ENCODE measurements at regions not wholly inside any gene's neighbourhood (a gene's known extent, or its start where the extent isn't known, plus 50 kb on each side); places are given as distances from the start of the nearest gene placed in this dataset.
"Not testable (repeated sequence)": the region's sequence is repeated elsewhere in the genome, so short reads cannot be mapped to it uniquely, and the experiment has no call there.

- H3K27ac ChIP-seq (ENCODE audit: low read depth in 1 of 2, low read length in 2 of 2): no peak overlapping the region
- no peaks in the 10 kb centered on the region for H3K9me3 ChIP-seq (ENCODE audit: control insufficient read depth in 4 of 4, low read length in 3 of 4)
- TF ChIP-seq HNF4A (conservative IDR thresholded peaks at IDR 0.05) (no peak), NR2F2 (IDR thresholded peaks at IDR 0.05) (no peak), FOXA1 (IDR thresholded peaks at IDR 0.05) (no peak), ATF3 (IDR thresholded peaks at IDR 0.05) (no peak), GABPA (IDR thresholded peaks at IDR 0.05 in 1 of 2, conservative IDR thresholded peaks at IDR 0.05 in 1 of 2) (no peak)
- 77% methylated on average over 22 of the region's 22 CpGs for WGBS
- no peak overlapping the region for H3K4me3 ChIP-seq (ENCODE audit: low read depth in 1 of 3, low read length in 3 of 3)
- peaks cover 0 to 6% (median 0%) of the 10 kb centered on the region in 4 donors for H3K27me3 ChIP-seq (ENCODE audit: control insufficient read depth in 4 of 4, insufficient read depth in 4 of 4, low read length in 3 of 4)
- no peaks in the 10 kb centered on the region for H3K36me3 ChIP-seq (ENCODE audit: control insufficient read depth in 4 of 4, insufficient read depth in 3 of 4, low read depth in 1 of 4, low read length in 3 of 4)
- H3K4me1 ChIP-seq (ENCODE audit: control insufficient read depth in 4 of 4, insufficient read depth in 4 of 4, low read length in 3 of 4): no peaks in the 10 kb centered on the region
- no peak for DNase-seq (ENCODE audit: low spot score)
- H3K9ac ChIP-seq (ENCODE audit: low read depth in 1 of 2, low read length in 2 of 2): no peak overlapping the region
Observed at GRCh38 chr20:63138855-63139341, 77.0 kb downstream of the YTHDF1 start.

GRCh38 chr20:63137851-63138415 is 78.0 kb downstream of the YTHDF1 start:
- TF ChIP-seq ATF3 (IDR thresholded peaks at IDR 0.05): no peak
- TF ChIP-seq EGR1 (IDR thresholded peaks at IDR 0.05; ENCODE audit: low read depth in 2 of 2): no peak
- TF ChIP-seq MAX (IDR thresholded peaks at IDR 0.05): no peak
- no peak for TF ChIP-seq TAF1 (conservative IDR thresholded peaks at IDR 0.05)
- Histone ChIP-seq H3K27ac (ENCODE audit: low read depth in 1 of 2, low read length in 2 of 2) (no peak overlapping the region), H3K4me3 (ENCODE audit: low read depth in 1 of 3, low read length in 3 of 3) (no peak overlapping the region), H3K4me1 (ENCODE audit: control insufficient read depth in 4 of 4, insufficient read depth in 4 of 4, low read length in 3 of 4) (no peaks in the 10 kb centered on the region), H3K27me3 (ENCODE audit: control insufficient read depth in 4 of 4, insufficient read depth in 4 of 4, low read length in 3 of 4) (peaks cover 0 to 6% (median 0%) of the 10 kb centered on the region in 4 donors), H3K9ac (ENCODE audit: low read depth in 1 of 2, low read length in 2 of 2) (no peak overlapping the region), H3K36me3 (ENCODE audit: control insufficient read depth in 4 of 4, insufficient read depth in 3 of 4, low read depth in 1 of 4, low read length in 3 of 4) (no peaks in the 10 kb centered on the region), H3K9me3 (ENCODE audit: control insufficient read depth in 4 of 4, low read length in 3 of 4) (no peaks in the 10 kb centered on the region)
- 67% methylated on average over 16 of the region's 16 CpGs for WGBS
- DNase-seq (ENCODE audit: low spot score): no peak

- TF ChIP-seq ZBTB33 (IDR thresholded peaks at IDR 0.05) (no peak), RAD21 (IDR thresholded peaks at IDR 0.05) (no peak)
- Histone ChIP-seq H3K4me1 (ENCODE audit: control insufficient read depth in 4 of 4, insufficient read depth in 4 of 4, low read length in 3 of 4) (no peaks in the 10 kb centered on the region), H3K27me3 (ENCODE audit: control insufficient read depth in 4 of 4, insufficient read depth in 4 of 4, low read length in 3 of 4) (peaks cover 0 to 6% (median 1%) of the 10 kb centered on the region in 4 donors), H3K36me3 (ENCODE audit: control insufficient read depth in 4 of 4, insufficient read depth in 3 of 4, low read depth in 1 of 4, low read length in 3 of 4) (no peaks in the 10 kb centered on the region), H3K9me3 (ENCODE audit: control insufficient read depth in 4 of 4, low read length in 3 of 4) (no peaks in the 10 kb centered on the region), H3K4me3 (ENCODE audit: low read depth in 1 of 3, low read length in 3 of 3) (no peak overlapping the region), H3K27ac (ENCODE audit: low read depth in 1 of 2, low read length in 2 of 2) (no peak overlapping the region), H3K9ac (ENCODE audit: low read depth in 1 of 2, low read length in 2 of 2) (no peak overlapping the region)
- no peak for DNase-seq (ENCODE audit: low spot score)
- 78% methylated on average over 8 of the region's 8 CpGs for WGBS
Observed at GRCh38 chr20:63136296-63136695, 79.6 kb downstream of the YTHDF1 start.

- TF ChIP-seq HNF4G (IDR thresholded peaks at IDR 0.05) (no peak), NR2F2 (IDR thresholded peaks at IDR 0.05) (no peak), YY1 (IDR thresholded peaks at IDR 0.05) (no peak)
- Histone ChIP-seq H3K9me3 (ENCODE audit: control insufficient read depth in 4 of 4, low read length in 3 of 4) (no peaks in the 10 kb centered on the region), H3K27me3 (ENCODE audit: control insufficient read depth in 4 of 4, insufficient read depth in 4 of 4, low read length in 3 of 4) (peaks cover 0 to 6% (median 4%) of the 10 kb centered on the region in 4 donors), H3K4me3 (ENCODE audit: low read depth in 1 of 3, low read length in 3 of 3) (no peak overlapping the region), H3K9ac (ENCODE audit: low read depth in 1 of 2, low read length in 2 of 2) (no peak overlapping the region), H3K4me1 (ENCODE audit: control insufficient read depth in 4 of 4, insufficient read depth in 4 of 4, low read length in 3 of 4) (no peaks in the 10 kb centered on the region), H3K27ac (ENCODE audit: low read depth in 1 of 2, low read length in 2 of 2) (no peak overlapping the region), H3K36me3 (ENCODE audit: control insufficient read depth in 4 of 4, insufficient read depth in 3 of 4, low read depth in 1 of 4, low read length in 3 of 4) (no peaks in the 10 kb centered on the region)
- WGBS: 87% methylated on average over 17 of the region's 17 CpGs
- DNase-seq (ENCODE audit: low spot score): no peak
Observed at GRCh38 chr20:63135411-63135810, 80.5 kb downstream of the YTHDF1 start.

GRCh38 chr20:63134711-63135361 is 81.1 kb downstream of the YTHDF1 start:
- not testable (repeated sequence) for H3K27me3 ChIP-seq (ENCODE audit: control insufficient read depth in 4 of 4, insufficient read depth in 4 of 4, low read length in 3 of 4)

More at GRCh38 chr20:63134711-63135361, 81.1 kb downstream of the YTHDF1 start:
- H3K4me1 ChIP-seq (ENCODE audit: control insufficient read depth in 4 of 4, insufficient read depth in 4 of 4, low read length in 3 of 4); H3K4me3 ChIP-seq (ENCODE audit: low read depth in 1 of 3, low read length in 3 of 3); DNase-seq (ENCODE audit: low spot score); H3K27ac ChIP-seq (ENCODE audit: low read depth in 1 of 2, low read length in 2 of 2); H3K9ac ChIP-seq (ENCODE audit: low read depth in 1 of 2, low read length in 2 of 2); H3K9me3 ChIP-seq (ENCODE audit: control insufficient read depth in 4 of 4, low read length in 3 of 4); H3K36me3 ChIP-seq (ENCODE audit: control insufficient read depth in 4 of 4, insufficient read depth in 3 of 4, low read depth in 1 of 4, low read length in 3 of 4): not testable (repeated sequence)
- 91% methylated on average over 22 of the region's 29 CpGs for WGBS
